NCI-H2196 (cell line): ENCODE measurements at regions not wholly inside any gene's neighbourhood (a gene's known extent, or its start where the extent isn't known, plus 50 kb on each side); places are given as distances from the start of the nearest gene placed in this dataset.

Source experiments
- DNase-seq: peaks from one replicate; lab custom pipeline; 2025; ENCODE audit not compliant: unreplicated experiment; lab: John Stamatoyannopoulos, UW

DNA sequence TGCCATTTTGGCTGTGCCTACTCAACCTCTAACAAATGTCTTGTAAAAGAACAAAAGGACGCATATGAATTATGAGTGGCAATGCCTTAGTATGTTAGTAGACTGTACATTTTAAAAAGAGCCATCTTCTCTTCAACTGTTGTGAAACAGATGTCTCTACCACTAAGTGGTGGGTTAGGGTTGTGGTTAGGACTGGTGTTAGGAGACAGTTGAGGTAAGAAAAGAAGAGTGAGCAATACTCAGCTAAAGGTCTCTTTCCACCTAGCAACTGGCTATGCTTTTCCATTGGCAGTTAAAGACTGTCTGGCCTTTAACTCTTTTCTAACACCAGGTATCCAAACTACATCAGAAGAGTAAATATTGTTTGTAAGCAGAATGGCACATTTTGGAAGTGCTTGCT is 221.7 kb upstream of the TBC1D5 start:
- no peak for DNase-seq

DNA sequence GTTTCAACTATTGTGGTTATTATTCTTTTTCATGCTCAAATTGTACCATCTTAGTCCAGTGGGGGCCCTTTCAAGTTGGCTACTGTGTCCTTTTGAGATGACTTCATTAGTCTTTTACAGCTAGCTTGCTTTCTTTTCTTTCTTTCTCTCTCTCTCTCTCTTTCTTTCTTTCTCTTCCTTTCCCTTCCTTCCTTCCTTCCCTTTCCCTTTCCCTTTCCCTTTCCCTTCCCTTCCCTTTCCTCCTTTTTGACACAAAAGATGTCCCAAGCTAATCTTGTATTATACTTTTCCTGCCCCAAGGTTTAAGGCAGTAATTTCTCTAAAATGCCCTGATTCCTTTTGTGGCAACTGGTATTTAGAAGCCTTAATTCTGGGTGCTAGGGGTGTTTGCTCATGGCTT is 213.0 kb upstream of the TBC1D5 start:
- DNase-seq: no peak

DNA sequence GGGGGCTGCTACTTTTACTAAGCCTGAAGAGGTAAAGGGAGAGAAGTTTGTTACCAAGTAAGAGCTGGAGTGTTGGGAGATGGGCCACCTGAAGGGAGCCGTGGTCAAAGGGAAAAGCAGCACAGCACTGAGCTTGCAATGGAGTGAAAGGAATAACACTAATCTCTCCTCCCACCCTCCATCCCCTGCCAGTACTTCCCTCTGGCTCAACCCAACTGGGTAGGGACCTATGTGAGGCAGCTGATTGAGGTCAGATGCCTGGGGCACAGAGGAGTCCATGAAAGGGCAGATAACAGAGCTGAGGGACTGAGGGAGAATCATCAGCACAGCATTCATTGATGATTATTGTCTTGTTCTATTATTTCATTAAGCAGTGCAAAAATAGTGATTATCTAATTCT is 212.4 kb upstream of the TBC1D5 start:
- DNase-seq: no peak

DNA sequence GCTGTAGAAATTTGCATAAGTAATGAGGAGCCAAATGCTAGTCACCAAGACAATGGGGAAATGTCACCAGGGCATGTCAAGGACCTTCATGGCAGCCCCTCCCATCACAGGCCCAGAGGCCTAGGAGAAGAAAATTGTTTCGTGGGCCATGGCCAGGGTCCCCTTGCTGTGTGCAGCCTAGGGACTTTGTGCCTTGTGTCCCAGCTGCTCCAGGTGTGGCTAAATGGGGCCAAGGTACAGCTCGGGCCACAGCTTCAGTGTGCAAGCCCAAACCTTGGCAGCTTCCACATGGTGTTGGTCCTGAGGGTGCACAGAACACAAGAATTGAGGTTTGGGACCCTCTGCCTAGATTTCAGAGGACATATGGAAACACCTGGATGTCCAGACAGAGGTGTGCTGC is 208.8 kb upstream of the TBC1D5 start:
- DNase-seq: no peak

DNA sequence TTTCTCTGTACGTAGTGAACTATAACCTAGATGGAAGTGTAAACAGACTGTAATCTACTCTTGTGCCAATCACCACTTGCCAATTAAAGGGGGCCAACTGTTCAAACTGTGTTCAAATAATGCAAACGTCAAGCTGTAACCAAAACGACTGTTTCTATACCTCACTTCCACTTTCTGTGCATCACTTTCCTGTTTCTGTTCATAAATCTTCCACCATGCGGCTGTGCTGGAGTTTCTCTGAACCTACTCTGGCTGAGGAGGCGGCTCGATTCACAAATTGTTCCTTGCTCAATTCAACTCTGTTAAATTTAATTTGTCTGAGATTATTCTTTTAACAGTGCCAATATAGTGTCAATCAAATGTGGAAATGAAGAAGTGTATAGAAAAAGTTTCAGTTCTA is 206.7 kb upstream of the TBC1D5 start:
- DNase-seq: no peak

DNA sequence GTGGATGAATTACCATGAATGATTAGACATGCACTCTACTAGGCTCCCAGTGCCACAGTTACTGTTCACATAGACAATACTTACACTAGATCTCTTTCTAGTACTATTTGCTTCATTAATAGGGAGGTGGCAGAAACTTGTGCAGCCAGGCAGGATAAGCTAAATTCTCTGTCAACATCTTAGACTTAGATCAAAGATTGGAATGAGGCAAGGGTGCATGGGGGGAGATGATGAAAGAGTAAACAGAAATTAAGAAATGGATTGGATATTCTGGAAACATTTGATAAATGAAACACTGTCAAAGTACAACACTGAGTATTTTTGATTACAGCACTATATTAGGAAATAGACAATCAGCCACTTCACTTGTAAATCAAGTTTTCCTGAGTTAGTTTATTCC is 205.4 kb upstream of the TBC1D5 start:
- no peak for DNase-seq

DNA sequence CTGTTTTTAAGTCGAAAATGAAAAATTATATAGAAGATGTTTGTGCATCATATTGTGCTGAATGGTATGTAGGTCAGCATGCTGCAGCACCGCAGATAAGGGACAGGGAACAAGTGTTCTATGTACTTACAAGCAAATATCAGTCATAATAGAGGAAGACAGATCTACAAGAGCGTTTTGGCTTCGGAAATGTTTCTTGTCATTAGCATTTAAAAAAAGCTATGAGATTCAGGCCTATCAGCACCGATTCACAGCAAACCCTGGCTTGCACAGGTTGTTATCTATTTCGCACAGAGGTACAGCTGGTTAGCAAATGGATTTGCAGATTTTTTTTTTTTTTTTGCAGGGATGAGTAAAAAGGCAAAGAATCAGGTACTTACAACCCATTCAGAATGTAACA is 204.2 kb upstream of the TBC1D5 start:
- no peak for DNase-seq

DNA sequence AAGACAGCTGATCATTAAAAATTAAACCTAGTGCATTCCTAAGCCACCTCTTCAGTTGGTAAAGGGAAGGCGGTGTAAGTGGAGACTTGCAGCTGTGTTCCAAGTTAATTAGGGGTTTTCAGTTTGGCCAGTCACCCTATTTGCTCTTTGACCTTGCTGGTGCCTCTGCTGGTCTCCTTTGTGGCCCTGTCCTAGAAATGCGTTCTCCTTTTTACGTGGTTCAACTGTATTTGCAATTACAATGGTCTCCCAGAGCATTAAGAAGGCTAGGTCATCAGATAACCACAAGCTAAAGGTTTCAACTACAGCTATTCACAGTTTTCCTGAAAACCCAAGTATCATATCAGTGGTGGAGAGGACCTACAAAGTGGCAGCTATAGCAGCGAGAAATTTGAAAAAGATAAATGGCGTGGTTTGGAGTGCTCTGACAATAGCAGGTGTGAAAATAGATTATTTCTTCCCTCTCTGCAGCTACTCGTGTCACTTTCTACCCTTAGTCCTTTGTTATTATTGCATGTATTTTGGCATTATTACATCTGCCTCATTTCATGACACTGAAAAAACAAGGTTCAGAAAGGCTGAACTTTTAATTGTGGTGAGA is 203.5 kb upstream of the TBC1D5 start:
- no peak for DNase-seq

DNA sequence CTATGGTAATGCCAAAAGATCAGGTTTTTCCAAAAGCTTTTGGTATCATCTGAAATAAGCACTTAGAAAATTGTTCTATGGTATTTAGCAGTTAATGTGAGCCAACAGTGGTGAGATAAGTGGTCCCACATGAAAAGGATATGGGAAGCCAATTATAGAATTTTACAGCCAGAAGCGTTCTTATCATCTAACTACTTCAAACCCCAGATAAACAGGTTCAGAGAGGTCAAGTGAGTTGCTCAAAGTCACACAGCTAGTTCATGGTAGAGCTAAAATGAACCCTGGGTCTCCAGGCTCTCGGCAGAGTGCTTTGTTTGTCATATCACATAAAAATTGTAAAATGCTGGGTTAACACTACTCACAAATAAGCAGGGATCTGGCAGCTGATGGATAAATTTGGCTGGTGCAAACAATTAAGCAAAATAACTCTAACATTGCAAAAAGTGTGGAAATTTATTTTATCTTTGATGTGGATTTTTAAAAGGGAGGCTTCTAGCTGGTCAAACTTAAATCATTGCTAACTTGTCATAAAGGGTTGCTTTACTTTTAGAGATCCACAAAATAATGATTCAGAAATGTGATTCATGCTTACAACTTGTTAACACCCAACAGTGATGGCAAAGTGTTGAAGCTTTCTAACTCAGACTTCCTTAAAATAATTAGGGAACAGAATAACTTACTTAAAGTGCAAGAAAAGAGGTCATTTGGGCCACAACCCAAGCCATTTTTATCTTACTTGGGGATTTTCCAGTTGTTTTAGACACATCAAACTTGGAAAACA is 202.8 kb upstream of the TBC1D5 start:
- DNase-seq: no peak

DNA sequence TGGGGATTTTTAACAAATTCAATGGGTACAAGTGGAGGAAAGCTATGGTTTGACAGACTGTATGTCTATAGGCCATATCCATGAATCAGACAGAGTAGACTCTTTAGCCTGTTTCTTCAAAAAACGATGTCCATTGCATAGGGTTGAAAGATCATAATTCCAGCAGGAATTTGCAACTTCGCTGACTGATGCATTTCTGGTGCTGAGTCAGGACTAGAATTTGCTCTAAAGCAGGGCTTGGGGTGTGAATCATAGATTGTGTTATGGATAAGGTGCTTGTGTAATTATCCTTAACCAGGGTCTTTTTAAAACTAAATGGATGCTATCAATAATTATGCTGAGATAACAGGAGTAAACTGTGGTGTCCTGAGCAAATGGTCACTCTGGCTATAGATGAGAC is 200.4 kb upstream of the TBC1D5 start:
- no peak for DNase-seq

DNA sequence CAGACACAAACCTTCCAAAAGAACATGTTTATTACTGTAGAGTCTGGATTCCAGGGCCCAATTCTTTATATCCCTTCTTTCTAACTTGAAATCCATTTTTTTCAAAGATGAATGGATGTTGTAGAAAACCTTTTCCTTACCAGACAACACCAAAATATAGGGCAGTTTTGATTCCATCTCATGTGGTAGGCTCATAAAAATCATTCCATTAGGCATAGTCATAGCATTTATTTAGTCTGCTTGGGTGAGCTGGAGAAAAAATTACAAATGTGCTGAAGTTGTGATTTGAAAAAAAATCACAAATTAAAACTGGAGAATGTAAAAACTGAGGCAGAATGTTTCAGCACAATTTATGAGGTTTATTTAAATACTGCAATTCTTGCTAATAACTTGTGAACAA is 199.3 kb upstream of the TBC1D5 start:
- DNase-seq: no peak

DNA sequence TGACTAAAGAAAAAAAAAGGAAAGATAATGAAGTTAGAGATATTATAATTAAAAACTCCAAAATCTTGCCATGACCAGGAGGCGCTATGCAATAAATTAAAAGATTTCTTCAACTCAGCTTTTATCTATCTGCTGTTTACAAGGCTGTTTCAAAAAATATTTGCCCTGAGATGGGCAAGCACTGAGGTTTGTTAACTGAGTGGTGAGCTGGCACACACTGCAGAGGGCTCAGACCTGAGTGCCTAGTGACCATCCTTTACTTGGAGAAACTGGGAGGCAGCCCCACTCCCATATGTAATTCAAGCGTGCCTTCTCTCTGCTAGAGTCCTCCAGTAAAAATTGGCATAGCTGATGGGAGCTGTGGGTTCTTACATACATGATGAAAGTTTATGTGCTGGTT is 198.7 kb upstream of the TBC1D5 start:
- DNase-seq: no peak

DNA sequence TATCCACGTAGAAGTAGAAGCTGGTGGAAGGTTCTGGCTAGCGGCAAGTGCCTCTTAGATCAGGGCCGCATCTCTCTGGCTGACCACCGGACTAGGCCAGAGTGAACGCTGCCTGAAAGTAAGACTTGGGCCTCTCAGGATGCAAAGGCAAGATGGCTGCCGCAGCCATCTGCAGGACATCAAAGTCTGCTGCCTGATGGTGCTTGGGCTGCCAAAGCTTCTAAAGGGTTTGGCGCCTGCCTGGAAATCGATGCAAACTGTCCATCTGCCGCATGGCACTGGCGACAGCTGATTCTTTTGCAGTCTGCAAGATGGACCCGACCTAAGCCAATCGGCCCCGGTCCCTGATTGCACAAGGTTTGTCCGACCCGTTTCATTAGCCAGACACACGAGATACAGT is 196.7 kb upstream of the TBC1D5 start:
- DNase-seq: no peak

DNA sequence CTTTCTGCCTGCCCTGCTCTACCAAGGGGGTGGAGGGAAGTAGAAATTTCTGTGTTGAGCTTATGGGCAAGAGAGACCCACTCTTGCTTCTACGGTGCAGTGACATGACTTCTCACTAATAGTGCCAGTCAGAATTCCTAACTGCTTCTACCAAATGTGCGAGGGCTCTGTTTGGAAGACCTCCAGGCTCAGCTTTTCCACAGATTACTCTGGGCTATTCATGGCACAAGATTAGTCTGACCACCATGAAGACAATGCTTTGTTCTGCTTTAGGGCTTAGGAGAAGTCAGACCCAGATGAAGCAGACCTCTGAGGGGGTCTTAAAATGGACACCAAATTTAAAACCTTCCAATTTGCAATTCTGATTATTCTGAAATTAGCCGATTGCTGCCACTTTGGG is 195.9 kb upstream of the TBC1D5 start:
- DNase-seq: no peak

DNA sequence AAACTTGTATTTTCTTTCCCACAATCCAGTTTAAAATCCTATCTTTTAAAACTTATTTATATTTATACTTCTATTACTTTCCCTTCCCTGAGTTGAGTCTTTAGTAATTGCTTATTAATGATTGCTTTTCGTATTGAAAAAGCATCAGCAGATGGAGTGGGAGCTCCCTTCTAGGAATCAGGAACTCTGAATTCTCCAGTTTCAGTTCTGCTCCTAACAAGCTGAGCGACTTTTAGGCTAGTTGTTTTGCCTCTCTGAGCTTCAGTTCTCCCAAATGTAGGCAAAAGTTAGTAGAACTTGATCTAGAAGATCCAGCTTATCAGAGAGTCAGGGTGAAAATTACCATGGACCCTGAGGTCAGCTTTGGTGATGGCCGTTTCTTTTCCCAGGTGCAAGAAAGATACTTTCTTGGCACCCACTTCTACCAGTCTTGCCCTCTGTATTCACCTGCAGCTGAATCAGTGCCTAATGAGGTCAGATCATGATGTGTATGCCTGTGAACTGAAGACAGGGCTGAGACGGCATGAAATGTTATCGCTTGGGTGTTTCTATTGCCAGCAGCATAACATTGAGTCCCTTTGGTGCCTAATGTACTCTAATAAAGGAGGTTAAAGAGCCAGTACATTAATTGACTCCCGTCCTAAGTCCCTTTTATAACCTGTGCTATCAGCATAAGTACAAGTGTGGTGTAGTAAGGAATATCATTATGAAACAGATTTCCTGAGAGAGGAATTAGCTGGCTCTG is 194.5 kb upstream of the TBC1D5 start:
- DNase-seq: no peak

DNA sequence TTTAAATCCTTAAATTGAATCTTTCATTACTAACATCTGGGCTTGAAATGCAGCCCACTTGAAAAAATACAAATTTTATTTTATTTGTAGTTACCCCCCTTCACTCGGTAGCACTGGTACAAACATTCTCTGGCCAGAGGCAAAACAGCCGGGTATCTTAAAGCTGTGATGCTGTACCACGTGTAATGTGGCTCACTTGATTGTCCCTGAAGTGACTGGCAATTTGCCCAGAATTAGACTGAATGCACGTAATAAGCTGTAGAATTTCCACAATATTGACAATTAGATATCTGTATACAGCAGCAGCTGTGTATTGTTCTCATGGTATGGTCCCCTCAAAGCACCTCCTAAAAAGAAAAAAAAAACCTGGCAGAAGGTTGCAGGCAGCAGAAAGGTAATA is 192.8 kb upstream of the TBC1D5 start:
- DNase-seq: no peak

DNA sequence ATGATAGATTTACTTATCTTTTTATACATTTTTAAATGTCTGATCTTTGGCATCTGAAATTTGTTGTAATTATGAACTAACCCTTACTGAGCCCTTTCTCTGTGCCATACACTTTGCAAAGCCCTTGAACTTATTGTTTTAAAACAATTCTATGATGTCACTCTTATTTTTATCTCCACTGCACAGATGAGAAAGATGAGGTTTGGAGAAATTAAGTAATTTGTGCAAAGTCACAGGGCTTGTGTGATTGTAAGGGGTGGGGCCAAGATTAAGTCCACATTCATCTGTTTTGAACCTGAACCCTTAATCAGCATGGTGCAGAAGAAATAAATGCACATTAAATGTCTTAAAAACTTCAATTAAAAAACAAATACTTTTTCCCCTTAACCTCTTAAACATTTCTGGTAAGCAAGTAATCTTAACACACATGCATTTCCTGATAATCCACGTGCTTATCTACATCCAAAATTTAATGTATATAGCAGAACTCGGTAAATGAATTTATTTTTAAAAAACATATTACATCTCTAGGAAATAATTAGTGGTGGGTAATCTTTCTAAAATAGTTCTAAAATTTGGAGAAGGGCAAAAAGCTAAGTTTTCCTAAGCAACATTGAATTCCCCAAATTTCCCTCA is 189.8 kb upstream of the TBC1D5 start:
- DNase-seq: no peak

DNA sequence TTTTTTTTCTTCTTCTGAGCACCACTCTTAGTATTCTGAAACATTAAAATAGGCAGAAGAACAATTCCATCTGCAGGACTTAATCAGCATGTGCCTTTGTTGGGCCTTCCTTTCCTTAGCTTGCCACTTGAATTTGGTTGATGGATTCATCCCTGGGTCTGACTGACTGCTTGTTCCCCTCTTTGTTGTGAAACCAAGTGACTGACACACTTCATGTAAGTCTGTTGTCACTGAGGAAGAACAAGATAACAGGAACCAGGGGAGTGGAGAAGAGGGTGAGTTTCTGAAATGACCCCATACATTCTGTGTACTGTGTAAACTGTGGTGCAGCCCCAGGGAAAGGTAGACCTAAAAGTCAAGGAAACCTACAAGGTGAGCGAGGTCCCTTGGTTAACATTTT is 188.7 kb upstream of the TBC1D5 start:
- no peak for DNase-seq

DNA sequence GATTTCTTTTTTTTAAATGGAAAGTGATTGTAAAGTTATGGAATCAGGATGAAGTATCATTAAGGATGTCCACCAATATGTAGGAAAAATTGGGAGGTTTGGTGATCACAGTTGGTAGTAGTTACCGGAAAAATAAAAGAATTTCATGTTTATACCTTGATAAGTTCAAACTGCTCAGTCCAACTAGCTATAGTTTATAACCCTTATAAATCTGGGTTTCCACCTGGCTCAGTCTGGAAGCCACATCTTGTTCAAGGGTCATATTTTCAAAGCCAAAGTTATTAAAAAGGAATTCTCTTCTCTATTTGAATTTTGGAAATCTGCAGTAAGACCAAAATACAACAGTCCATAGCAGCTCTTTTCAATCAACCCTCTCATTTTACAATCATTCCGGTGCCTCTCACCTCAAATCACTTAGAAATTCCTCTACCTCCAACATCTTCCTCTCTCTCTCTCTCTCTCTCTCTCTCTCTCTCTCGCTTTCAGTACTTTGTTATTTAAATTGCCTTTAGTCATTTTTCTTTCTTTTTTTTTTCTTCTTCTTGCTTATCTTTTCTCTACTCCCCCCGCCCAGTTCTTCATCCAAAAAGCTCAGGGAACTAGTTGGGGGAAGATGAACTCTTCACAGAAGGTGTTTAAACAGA is 186.2 kb upstream of the TBC1D5 start:
- no peak for DNase-seq

DNA sequence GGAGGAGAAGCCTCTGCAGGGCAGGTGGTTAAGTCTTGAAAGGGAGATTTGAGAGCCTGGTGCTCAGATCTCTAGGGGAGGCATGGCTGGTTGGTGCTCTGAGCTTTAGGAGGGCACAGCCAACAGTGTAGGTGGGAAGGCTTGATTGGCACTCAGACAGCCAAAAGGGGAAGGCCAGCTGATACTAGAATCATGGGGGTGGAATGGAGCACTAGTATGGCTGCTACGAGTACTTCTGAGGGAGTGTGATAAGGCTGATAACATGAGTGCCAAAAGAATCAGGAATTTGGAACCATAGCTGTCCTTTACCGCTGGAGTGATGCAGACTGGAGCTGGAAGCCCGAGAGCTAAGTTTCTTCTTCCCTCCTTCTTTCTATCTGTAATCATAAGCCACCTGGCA is 184.6 kb upstream of the TBC1D5 start:
- no peak for DNase-seq

DNA sequence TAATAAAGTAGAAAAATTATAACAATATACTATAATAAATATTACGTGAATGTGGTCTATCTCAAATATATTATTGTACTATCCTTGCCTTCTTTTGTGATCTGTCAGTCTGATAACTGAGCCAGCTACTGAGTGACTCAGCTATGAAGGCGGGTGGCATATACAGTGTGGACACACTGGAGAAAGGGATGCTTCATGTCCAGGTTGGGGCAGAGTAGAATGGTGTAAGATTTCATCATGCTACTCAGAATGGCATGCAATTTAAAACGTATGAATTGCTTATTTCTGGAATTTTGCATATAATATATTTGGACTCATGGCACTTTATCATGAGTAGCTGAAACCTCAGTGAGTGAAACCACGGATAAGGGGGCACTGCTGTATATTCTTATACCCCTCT is 172.9 kb upstream of the TBC1D5 start:
- no peak for DNase-seq
